BLaER1 (cell line): ENCODE measurements at regions not wholly inside any gene's neighbourhood (a gene's known extent, or its start where the extent isn't known, plus 50 kb on each side); places are given as distances from the start of the nearest gene placed in this dataset.
"Not testable (repeated sequence)": the region's sequence is repeated elsewhere in the genome, so short reads cannot be mapped to it uniquely, and the experiment has no call there.

Experiments
- H3K27ac ChIP-seq: shearing (Covaris generic); formaldehyde crosslinking; 2 replicates; pipeline ENCODE4 v1.8.1; 2022
- H3K27me3 ChIP-seq: shearing (Covaris generic); formaldehyde crosslinking; 2 replicates; pipeline ENCODE4 v1.8.1; 2022
- H3K36me3 ChIP-seq: shearing (Covaris generic); formaldehyde crosslinking; 2 replicates; pipeline ENCODE4 v1.8.1; 2022
- H3K4me1 ChIP-seq: shearing (Covaris generic); formaldehyde crosslinking; 2 replicates; pipeline ENCODE4 v1.8.1; 2022
- H3K4me2 ChIP-seq: shearing (Covaris generic); formaldehyde crosslinking; 2 replicates; pipeline ENCODE4 v1.8.1; 2022
- H3K4me3 ChIP-seq: shearing (Covaris generic); formaldehyde crosslinking; 2 replicates; pipeline ENCODE4 v1.8.1; 2022
- H3K9ac ChIP-seq: shearing (Covaris generic); formaldehyde crosslinking; 2 replicates; pipeline ENCODE4 v1.8.1; 2022
- H3K9me3 ChIP-seq: shearing (Covaris generic); formaldehyde crosslinking; 2 replicates; pipeline ENCODE4 v1.8.1; 2022
- H4K20me1 ChIP-seq: shearing (Covaris generic); formaldehyde crosslinking; 2 replicates; pipeline ENCODE4 v1.8.1; 2022
- Cebpa-rat ChIP-seq: shearing (Covaris generic); IDR thresholded peaks from 2 replicates; pipeline ENCODE4 v1.8.1; 2022

- H4K20me1 ChIP-seq: no peaks in the 10 kb centered on the region
- H3K4me2 ChIP-seq: no peak overlapping the region
- peaks cover 20% of the 10 kb centered on the region for H3K9me3 ChIP-seq
- no peaks in the 10 kb centered on the region for H3K4me1 ChIP-seq
- no peaks in the 10 kb centered on the region for H3K36me3 ChIP-seq
- H3K27ac ChIP-seq: no peak overlapping the region
- no peak overlapping the region for H3K9ac ChIP-seq
- no peaks in the 10 kb centered on the region for H3K27me3 ChIP-seq
- no peak for TF ChIP-seq Cebpa-rat
- no peak overlapping the region for H3K4me3 ChIP-seq
Measured at GRCh38 chr13:81025091-81025490, 684.2 kb upstream of the SPRY2 start.

DNA sequence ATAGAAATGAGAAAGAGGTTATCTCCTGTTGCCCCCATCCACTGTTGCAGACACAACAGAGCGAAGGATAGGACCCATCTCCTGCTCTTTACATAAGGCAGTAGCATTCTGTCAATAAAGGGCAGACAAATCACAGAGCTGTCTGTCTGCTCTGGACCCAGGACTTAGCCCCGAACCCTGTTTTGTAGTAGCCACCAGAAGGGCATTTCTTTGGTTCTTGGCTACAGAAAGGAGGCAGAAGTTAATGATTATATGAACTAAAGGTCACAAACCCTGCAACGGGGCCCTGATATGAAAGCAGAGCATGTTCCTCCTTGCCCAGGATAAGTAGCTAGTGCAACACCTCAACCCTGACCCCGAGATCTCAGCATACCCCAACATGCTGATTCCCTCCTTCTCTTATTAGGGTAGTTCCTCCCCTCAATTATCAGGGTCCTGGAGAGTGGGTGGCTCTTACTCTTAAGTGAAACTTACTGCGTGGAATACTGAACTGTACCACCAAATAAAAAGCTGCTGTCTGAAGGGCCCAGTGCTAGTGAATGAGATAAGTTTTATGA lies 680.4 kb upstream of the SPRY2 start:
- Histone ChIP-seq H3K27ac (no peak overlapping the region), H4K20me1 (no peaks in the 10 kb centered on the region), H3K36me3 (no peaks in the 10 kb centered on the region), H3K4me1 (no peaks in the 10 kb centered on the region), H3K9me3 (peaks cover 20% of the 10 kb centered on the region), H3K4me2 (no peak overlapping the region), H3K4me3 (no peak overlapping the region), H3K27me3 (no peaks in the 10 kb centered on the region), H3K9ac (no peak overlapping the region)
- no peak for TF ChIP-seq Cebpa-rat

DNA sequence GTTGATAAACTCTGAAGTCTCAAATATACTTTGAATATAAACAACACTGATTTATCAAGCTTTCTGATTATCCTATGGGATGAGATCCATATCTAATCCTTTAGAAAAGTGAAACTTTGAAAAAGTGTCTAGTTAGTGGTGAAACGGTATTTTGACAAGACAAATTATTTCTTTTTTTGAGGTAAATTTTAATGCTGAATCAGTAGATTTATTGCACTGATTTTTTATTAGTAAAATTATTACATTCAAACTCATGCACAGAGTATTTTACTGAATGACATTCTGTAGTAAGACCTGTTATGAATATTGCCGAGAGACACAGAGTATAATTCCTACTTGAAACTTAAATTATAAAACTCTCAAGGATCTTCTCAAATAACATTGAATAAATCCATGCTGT lies 679.1 kb upstream of the SPRY2 start:
- Histone ChIP-seq H3K27me3 (no peaks in the 10 kb centered on the region), H3K9me3 (peaks cover 24% of the 10 kb centered on the region), H4K20me1 (no peaks in the 10 kb centered on the region), H3K27ac (no peak overlapping the region), H3K4me2 (no peak overlapping the region), H3K4me1 (no peaks in the 10 kb centered on the region), H3K4me3 (no peak overlapping the region), H3K36me3 (no peaks in the 10 kb centered on the region), H3K9ac (no peak overlapping the region)
- TF ChIP-seq Cebpa-rat: no peak

GRCh38 chr13:81018936-81019335 lies 678.0 kb upstream of the SPRY2 start:
- Histone ChIP-seq H3K9ac (no peak overlapping the region), H3K4me2 (no peak overlapping the region), H3K9me3 (peaks cover 24% of the 10 kb centered on the region), H3K4me1 (no peaks in the 10 kb centered on the region), H3K36me3 (no peaks in the 10 kb centered on the region), H3K4me3 (no peak overlapping the region), H3K27ac (no peak overlapping the region), H4K20me1 (no peaks in the 10 kb centered on the region), H3K27me3 (no peaks in the 10 kb centered on the region)
- no peak for TF ChIP-seq Cebpa-rat

GRCh38 chr13:81017513-81018152 lies 676.7 kb upstream of the SPRY2 start:
- Histone ChIP-seq H3K27me3 (no peaks in the 10 kb centered on the region), H4K20me1 (no peaks in the 10 kb centered on the region), H3K4me2 (peak overlapping the region; percentile 38; the same call in 1 of the 2 replicates), H3K27ac (no peak overlapping the region), H3K4me3 (0 out of 2 replicates have a peak overlapping the region, but pooled peaks have one; percentile 20), H3K9me3 (peaks cover 19% of the 10 kb centered on the region), H3K36me3 (no peaks in the 10 kb centered on the region), H3K4me1 (no peaks in the 10 kb centered on the region), H3K9ac (no peak overlapping the region)
- no peak for TF ChIP-seq Cebpa-rat

GRCh38 chr13:81012031-81012430 lies 671.1 kb upstream of the SPRY2 start:
- Histone ChIP-seq H4K20me1 (no peaks in the 10 kb centered on the region), H3K4me2 (no peak overlapping the region), H3K27ac (no peak overlapping the region), H3K4me1 (no peaks in the 10 kb centered on the region), H3K9ac (no peak overlapping the region), H3K4me3 (no peak overlapping the region), H3K36me3 (no peaks in the 10 kb centered on the region), H3K9me3 (peaks cover 21% of the 10 kb centered on the region), H3K27me3 (no peaks in the 10 kb centered on the region)
- TF ChIP-seq Cebpa-rat: no peak

GRCh38 chr13:81001828-81002385 lies 661.0 kb upstream of the SPRY2 start:
- H3K27ac ChIP-seq: no peak overlapping the region
- H3K4me3 ChIP-seq: no peak overlapping the region
- H3K9me3 ChIP-seq: peaks cover 23% of the 10 kb centered on the region
- no peak for TF ChIP-seq Cebpa-rat
- no peaks in the 10 kb centered on the region for H3K27me3 ChIP-seq
- no peaks in the 10 kb centered on the region for H3K4me1 ChIP-seq
- H3K4me2 ChIP-seq: no peak overlapping the region
- H3K36me3 ChIP-seq: no peaks in the 10 kb centered on the region
- no peaks in the 10 kb centered on the region for H4K20me1 ChIP-seq
- no peak overlapping the region for H3K9ac ChIP-seq

GRCh38 chr13:80998603-80999002 lies 657.7 kb upstream of the SPRY2 start:
- not testable (repeated sequence) for H3K4me3 ChIP-seq, H3K4me1 ChIP-seq, H3K36me3 ChIP-seq, H3K27me3 ChIP-seq, H4K20me1 ChIP-seq, H3K4me2 ChIP-seq, H3K9ac ChIP-seq, H3K27ac ChIP-seq
- H3K9me3 ChIP-seq: peaks cover 23% of the 10 kb centered on the region

DNA sequence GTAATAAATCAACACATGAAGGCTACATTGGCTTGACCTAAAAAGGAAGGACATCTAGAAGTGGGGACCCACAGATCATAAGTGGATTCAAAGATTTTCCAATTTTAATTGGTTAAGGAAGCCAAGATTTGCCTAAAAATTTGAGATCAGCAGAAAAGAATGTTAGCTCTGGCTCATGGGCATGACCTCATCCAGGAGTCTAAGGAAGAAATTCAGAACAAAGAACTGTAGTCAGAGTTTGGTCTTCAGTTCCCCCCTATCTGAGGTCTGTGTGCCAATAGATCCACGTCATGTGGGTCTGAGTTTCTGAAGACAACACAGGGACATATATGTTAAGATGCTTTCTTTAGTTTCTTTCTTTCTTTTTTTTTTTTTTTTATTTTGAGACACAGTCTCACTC lies 648.8 kb upstream of the SPRY2 start:
- no peaks in the 10 kb centered on the region for H3K27me3 ChIP-seq
- H3K9ac ChIP-seq: no peak overlapping the region
- no peak overlapping the region for H3K4me3 ChIP-seq
- no peak overlapping the region for H3K27ac ChIP-seq
- no peak overlapping the region for H3K4me2 ChIP-seq
- H3K36me3 ChIP-seq: no peaks in the 10 kb centered on the region
- peaks cover 20% of the 10 kb centered on the region for H3K9me3 ChIP-seq
- no peaks in the 10 kb centered on the region for H4K20me1 ChIP-seq
- no peak for TF ChIP-seq Cebpa-rat
- no peaks in the 10 kb centered on the region for H3K4me1 ChIP-seq

DNA sequence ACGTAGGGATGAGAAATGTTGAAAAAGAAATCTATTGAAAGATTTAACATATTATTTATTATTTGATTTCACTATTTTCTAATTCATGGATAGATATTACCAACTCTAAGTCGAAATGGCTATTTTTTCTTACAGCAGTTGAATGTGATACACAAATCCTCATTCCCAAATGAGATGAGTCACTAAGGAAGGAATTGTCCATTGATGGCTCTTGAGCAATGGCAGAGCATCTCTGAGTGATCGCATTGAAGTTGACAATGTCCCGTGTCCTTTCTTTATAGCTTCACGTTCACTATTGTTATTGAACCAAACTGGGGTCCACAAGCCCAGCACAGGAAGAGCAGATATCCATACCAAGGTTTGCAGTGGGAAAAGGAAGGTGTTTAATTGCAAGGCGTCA lies 648.3 kb upstream of the SPRY2 start:
- H3K4me2 ChIP-seq: no peak overlapping the region
- no peaks in the 10 kb centered on the region for H3K36me3 ChIP-seq
- H3K9me3 ChIP-seq: peaks cover 20% of the 10 kb centered on the region
- no peak overlapping the region for H3K27ac ChIP-seq
- no peak overlapping the region for H3K4me3 ChIP-seq
- no peaks in the 10 kb centered on the region for H3K4me1 ChIP-seq
- no peak for TF ChIP-seq Cebpa-rat
- no peaks in the 10 kb centered on the region for H3K27me3 ChIP-seq
- H3K9ac ChIP-seq: no peak overlapping the region
- no peaks in the 10 kb centered on the region for H4K20me1 ChIP-seq
